GM12864 (cell line): ENCODE measurements at regions not wholly inside any gene's neighbourhood (a gene's known extent, or its start where the extent isn't known, plus 50 kb on each side); places are given as distances from the start of the nearest gene placed in this dataset.
A peak's percentile ranks its signal among the peaks of the same experiment; 100 is the strongest.
"Not testable (repeated sequence)": the region's sequence is repeated elsewhere in the genome, so short reads cannot be mapped to it uniquely, and the experiment has no call there.

Experiments
- DNase-seq: peaks from one replicate; pipeline ENCODE4 v3.0.0-alpha.2; 2011; ENCODE audit warnings: low read depth
- H3K4me3 ChIP-seq: 2 replicates; pipeline ENCODE4 v1.5.1; 2011; ENCODE audit warnings: mild to moderate bottlenecking, low read depth, low read length, control low read depth
- TF ChIP-seq, protein P1 (sequence below): IDR thresholded peaks from 2 replicates; pipeline ENCODE4 v1.5.1; 2011; ENCODE audit warnings: low read depth, mild to moderate bottlenecking, moderate library complexity, low read length, control low read depth, inconsistent platforms; ENCODE audit errors: missing control alignments

GRCh38 chr6:82551831-82552230 is 188.2 kb downstream of the TPBG start:
- no peak overlapping the region for H3K4me3 ChIP-seq
- TF ChIP-seq, protein P1, sequence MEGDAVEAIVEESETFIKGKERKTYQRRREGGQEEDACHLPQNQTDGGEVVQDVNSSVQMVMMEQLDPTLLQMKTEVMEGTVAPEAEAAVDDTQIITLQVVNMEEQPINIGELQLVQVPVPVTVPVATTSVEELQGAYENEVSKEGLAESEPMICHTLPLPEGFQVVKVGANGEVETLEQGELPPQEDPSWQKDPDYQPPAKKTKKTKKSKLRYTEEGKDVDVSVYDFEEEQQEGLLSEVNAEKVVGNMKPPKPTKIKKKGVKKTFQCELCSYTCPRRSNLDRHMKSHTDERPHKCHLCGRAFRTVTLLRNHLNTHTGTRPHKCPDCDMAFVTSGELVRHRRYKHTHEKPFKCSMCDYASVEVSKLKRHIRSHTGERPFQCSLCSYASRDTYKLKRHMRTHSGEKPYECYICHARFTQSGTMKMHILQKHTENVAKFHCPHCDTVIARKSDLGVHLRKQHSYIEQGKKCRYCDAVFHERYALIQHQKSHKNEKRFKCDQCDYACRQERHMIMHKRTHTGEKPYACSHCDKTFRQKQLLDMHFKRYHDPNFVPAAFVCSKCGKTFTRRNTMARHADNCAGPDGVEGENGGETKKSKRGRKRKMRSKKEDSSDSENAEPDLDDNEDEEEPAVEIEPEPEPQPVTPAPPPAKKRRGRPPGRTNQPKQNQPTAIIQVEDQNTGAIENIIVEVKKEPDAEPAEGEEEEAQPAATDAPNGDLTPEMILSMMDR = no peak
- DNase-seq = no peak

DNA sequence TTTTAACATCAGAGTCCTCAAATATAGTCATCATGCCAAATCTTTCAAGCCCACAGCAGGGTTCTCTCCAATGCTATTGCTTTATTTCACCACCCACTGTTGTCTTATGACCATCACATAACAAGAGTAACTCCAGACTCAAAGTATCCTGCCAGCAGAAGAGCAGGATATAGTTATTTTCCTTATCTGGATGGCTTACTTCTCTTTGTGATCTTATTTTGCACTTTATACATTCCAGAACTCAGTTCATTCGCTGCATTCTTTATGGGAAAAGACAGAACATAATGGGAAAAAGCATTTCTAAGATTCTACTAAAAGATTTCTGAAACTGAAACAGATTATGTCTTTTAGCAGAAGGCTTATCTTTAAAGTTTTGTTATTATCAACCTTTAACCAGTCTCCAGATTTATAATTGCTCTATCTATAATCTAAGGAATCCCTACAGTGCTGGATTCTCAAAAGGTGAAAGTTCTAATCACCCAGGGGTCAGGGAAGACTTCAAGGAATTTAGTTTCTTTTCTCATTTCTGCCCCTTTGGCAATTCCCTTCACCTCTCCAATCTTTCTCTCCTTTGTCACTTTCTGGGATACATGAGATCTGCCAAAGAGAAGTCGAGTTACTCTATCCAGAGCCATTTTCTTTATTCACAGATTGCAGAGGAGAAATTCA is 190.4 kb downstream of the TPBG start:
- TF ChIP-seq, protein P1 = no peak
- H3K4me3 ChIP-seq = no peak overlapping the region
- DNase-seq = no peak

DNA sequence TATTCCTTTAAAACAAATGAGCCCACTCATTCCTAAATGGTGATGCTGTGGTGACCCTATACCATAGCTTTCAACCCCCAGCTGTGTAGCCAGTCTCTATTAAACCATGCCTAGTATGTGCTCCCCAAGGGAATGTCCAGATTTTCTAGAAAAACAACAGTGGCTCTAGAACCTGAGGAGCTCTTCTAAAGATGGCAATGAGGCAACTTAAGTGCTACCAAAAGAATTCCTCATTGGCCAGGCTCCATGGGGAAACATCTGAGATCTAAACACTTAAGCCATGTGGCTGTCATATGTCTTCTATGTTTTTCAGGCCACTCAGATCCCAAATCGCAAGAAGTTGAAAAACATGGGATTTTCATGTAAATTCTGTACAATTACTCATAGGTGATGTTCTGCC is 191.0 kb downstream of the TPBG start:
- TF ChIP-seq, protein P1 = no peak
- no peak overlapping the region for H3K4me3 ChIP-seq
- DNase-seq = no peak

DNA sequence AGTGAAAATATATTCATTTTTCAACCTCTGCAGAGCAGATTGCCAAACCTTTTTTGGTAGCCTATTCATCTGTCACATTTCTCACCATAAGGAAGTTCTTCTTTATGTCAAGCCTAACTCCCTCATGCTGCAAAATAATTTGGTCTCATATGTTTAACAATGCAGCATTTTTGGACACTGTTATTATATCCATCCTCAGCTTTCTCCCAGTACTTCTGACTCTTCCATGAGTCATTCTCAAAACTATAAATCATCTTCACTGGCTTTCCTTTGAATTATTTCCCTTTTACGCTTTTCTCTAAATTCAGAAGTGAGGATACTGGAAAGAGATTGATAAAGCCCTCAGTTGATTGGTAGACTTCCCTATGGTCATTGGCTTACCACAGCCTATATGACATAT is 192.2 kb downstream of the TPBG start:
- no peak overlapping the region for H3K4me3 ChIP-seq
- TF ChIP-seq, protein P1 = no peak
- DNase-seq = no peak

GRCh38 chr6:82558531-82558930 is 194.9 kb downstream of the TPBG start:
- not testable (repeated sequence) for DNase-seq, H3K4me3 ChIP-seq

GRCh38 chr6:82567621-82568020 is 204.0 kb downstream of the TPBG start:
- TF ChIP-seq, protein P1 = no peak
- H3K4me3 ChIP-seq = no peak overlapping the region
- no peak for DNase-seq

DNA sequence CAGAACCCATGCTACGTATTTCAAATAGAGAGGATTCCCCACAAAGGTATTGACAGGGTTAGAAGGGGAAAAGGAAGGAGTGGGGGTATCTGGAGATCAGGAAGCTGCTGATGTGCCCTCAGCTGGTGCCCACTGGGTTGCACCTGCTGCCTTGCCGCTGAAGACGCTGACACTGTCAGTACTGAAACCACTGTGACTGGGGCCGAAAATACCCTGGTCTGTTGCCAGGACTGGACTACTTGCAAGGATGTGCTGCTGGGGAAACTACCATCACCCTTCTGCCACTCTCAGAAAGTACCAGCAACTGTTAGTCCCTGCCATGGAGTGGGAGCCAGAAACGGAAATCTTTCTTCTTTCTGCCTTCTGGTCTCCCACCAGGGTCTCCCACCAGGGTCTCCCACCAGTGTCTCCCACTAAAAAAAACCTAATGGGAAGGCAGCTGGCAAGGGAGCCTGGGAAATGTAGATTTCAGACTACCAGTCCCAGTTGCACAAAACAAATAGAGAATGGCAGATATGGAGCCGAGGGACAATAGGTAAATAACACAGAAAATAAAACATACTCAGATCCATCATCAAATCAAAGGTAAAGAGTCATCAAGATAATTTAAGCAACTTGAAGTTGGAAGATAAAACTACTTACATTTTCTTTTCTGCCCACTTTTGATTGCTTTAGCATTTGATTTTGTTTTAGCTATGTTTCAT is 204.8 kb downstream of the TPBG start:
- TF ChIP-seq, protein P1 = no peak
- H3K4me3 ChIP-seq = no peak overlapping the region
- peak; percentile 13 for DNase-seq
